K562 (cell line): ENCODE measurements at regions not wholly inside any gene's neighbourhood (a gene's known extent, or its start where the extent isn't known, plus 50 kb on each side); places are given as distances from the start of the nearest gene placed in this dataset.

ENCODE experiments used
- ATAC-seq: fragments of 200-7000 bp; cut with Tn5 transposase; 3 replicates; pipeline ENCODE4 v1.9.1; 2020; ENCODE audit warnings: moderate library complexity
- BruUV-seq: library from RNA; stranded (reverse); fragments of 400-500 nt; replicated peaks from 2 replicates; lab custom pipeline; 2021; lab: Mats Ljungman, UMichigan
- CTCF ChIA-PET: fragments of 300-600 bp; formaldehyde crosslinking; extraction: SDS; loops from one replicate; lab custom pipeline; 2021; ENCODE audit warnings: low intra/inter-chr PET ratio; lab: Yijun Ruan, JAX
- POLR2A ChIA-PET: fragments of 300-600, 350-650 bp; sonication (Branson Sonifier 250); formaldehyde crosslinking; extraction: SDS; loops from one replicate; lab custom pipeline; 2021; ENCODE audit warnings: antibody characterized with exemption, inconsistent platforms; lab: Yijun Ruan, JAX
- DNase-seq, 4 experiments: peaks; one replicate each; pipeline versions ENCODE4 v3.0.0 to v3.0.0-alpha.2; 2011 to 2018; ENCODE audit warnings: low spot score in 3 of 4, mixed read lengths in 3 of 4; ENCODE audit errors: extremely low read depth in 1 of 4
- FAIRE-seq: peaks from 2 replicates; lab custom pipeline; 2011; peaks lifted over from hg19 to GRCh38; lab: Jason Lieb, UNC
- H2AFZ ChIP-seq: 2 replicates; pipeline ENCODE4 v1.6.0; 2011; ENCODE audit warnings: low read depth, low read length, control low read depth, inconsistent platforms
- H3K27ac ChIP-seq: fragments of 200-600 bp; 3 replicates; pipeline ENCODE4 v1.8.0; 2011; ENCODE audit warnings: low read depth, mild to moderate bottlenecking, control low read depth, inconsistent platforms, low read length, moderate library complexity, mixed read lengths; ENCODE audit errors: extremely low read depth
- H3K27me3 ChIP-seq, 2 experiments: fragments of 300-600 bp in 1 of 2; 2 replicates in 1 of 2; 3 replicates in 1 of 2; pipeline versions ENCODE4 v1.6.0 to v1.8.0; 2011; ENCODE audit warnings: inconsistent platforms in 2 of 2, low read length in 2 of 2, mild to moderate bottlenecking in 1 of 2, mixed read lengths in 1 of 2, moderate library complexity in 1 of 2; ENCODE audit not compliant: control insufficient read depth in 2 of 2, insufficient read depth in 2 of 2
- H3K36me3 ChIP-seq: fragments of 300-600 bp; 3 replicates; pipeline ENCODE4 v1.8.0; 2011; ENCODE audit warnings: mild to moderate bottlenecking, low read length, inconsistent platforms; ENCODE audit not compliant: control insufficient read depth, insufficient read depth
- H3K4me1 ChIP-seq, 2 experiments: fragments of 200-600 bp in 1 of 2; replicated peaks in 1 of 2; 2 replicates in 1 of 2; 3 replicates in 1 of 2; pipeline versions ENCODE4 v1.5.1 to v1.8.0; 2011; ENCODE audit warnings: inconsistent platforms in 2 of 2, low read length in 2 of 2, mild to moderate bottlenecking in 1 of 2, mixed read lengths in 1 of 2, moderate library complexity in 1 of 2; ENCODE audit not compliant: control insufficient read depth in 2 of 2, insufficient read depth in 2 of 2
- H3K4me2 ChIP-seq: 2 replicates; pipeline ENCODE4 v1.6.1; 2011; ENCODE audit warnings: low read length, control low read depth, inconsistent platforms, mixed read lengths; ENCODE audit not compliant: insufficient read depth
- H3K4me3 ChIP-seq: fragments of 200-600 bp; sonication (generic), shearing (Covaris generic); 2 replicates; pipeline ENCODE4 v1.5.1; 2016; ENCODE audit warnings: control low read depth, inconsistent platforms
- H3K79me2 ChIP-seq: fragments of 200-600 bp; 3 replicates; pipeline ENCODE4 v1.8.0; 2011; ENCODE audit warnings: low read length, inconsistent platforms; ENCODE audit not compliant: control insufficient read depth, insufficient read depth
- H3K9ac ChIP-seq, 2 experiments: 2 replicates each; pipeline versions ENCODE4 v1.6.0 to v1.6.1; 2011; ENCODE audit warnings: low read depth in 2 of 2, low read length in 2 of 2, control low read depth in 1 of 2, inconsistent platforms in 1 of 2, mild to moderate bottlenecking in 1 of 2, mixed read lengths in 1 of 2; ENCODE audit not compliant: insufficient read depth in 1 of 2
- H3K9me1 ChIP-seq: one replicate; pipeline ENCODE4 v1.6.0; 2011; ENCODE audit warnings: inconsistent platforms, mild to moderate bottlenecking, low read length, moderate library complexity; ENCODE audit not compliant: control insufficient read depth, insufficient read depth
- H3K9me3 ChIP-seq: replicated peaks from 2 replicates; pipeline ENCODE4 v1.5.1; 2011; ENCODE audit warnings: low read depth, low read length, inconsistent platforms; ENCODE audit not compliant: control insufficient read depth, insufficient read depth
- H4K20me1 ChIP-seq: replicated peaks from 2 replicates; pipeline ENCODE4 v1.6.1; 2011; ENCODE audit warnings: low read length, inconsistent platforms, mixed read lengths; ENCODE audit not compliant: control insufficient read depth, insufficient read depth
- ATF1 ChIP-seq, 2 experiments: fragments of 450-650 bp in 1 of 2; IDR thresholded peaks; 2 replicates each; pipeline ENCODE4 v1.6.1; 2016; ENCODE audit warnings: missing compliant biosample characterization in 1 of 2, missing genetic modification characterization in 1 of 2
- EP300 ChIP-seq: IDR thresholded peaks from 2 replicates; pipeline ENCODE4 v1.6.1; 2012; ENCODE audit warnings: low read length, improper control_type of control experiment
- FOSL1 ChIP-seq: fragments of 200-800 bp; sonication (Bioruptor generic); conservative IDR thresholded peaks from 2 replicates; pipeline ENCODE4 v1.6.1; 2016; ENCODE audit warnings: missing genetic modification characterization, missing compliant biosample characterization
- FOXA3 ChIP-seq, 2 experiments: fragments of 450-650 bp in 1 of 2; sonication (generic) in 1 of 2; formaldehyde crosslinking; IDR thresholded peaks in 1 of 2; conservative IDR thresholded peaks in 1 of 2; 2 replicates each; pipeline versions ENCODE4 v1.4.0 to v1.8.0; 2020 to 2022; ENCODE audit warnings: mild to moderate bottlenecking in 2 of 2, missing genetic modification reagents in 1 of 2
- POLR2AphosphoS5 ChIP-seq: IDR thresholded peaks from 2 replicates; pipeline ENCODE4 v1.6.1; 2011; ENCODE audit warnings: mild to moderate bottlenecking, low read depth, low read length, moderate library complexity; ENCODE audit not compliant: control insufficient read depth, insufficient read depth
- ZZZ3 ChIP-seq: fragments of 450-650 bp; IDR thresholded peaks from 2 replicates; pipeline ENCODE4 v1.6.1; 2016; ENCODE audit warnings: antibody characterized with exemption, mild to moderate bottlenecking, moderate library complexity
- WGBS: fragments of 100-300 bp; shearing (Covaris generic); methylation state at CpG from one replicate; pipeline ENCODE4 v1.1.6; 2016; ENCODE audit warnings: low coverage, mixed read lengths; ENCODE audit not compliant: insufficient coverage; ENCODE audit errors: missing lambda C conversion rate; 5-methylcytosine and 5-hydroxymethylcytosine counted together
- in situ Hi-C: fragments of 300-500 bp; cut with MboI; formaldehyde crosslinking; loops from 4 replicates; pipeline ENCODE4 v1.15.0; 2018; ENCODE audit warnings: inconsistent platforms, mixed read lengths
- intact Hi-C: fragments of 100-400 bp; cut with micrococcal nuclease; formaldehyde crosslinking; loops from 2 replicates; pipeline ENCODE4 v1.14.2; 2022
- TF ChIP-seq, protein P1 (sequence below): fragments of 250-450 bp; sonication (Bioruptor Pico); IDR thresholded peaks from 2 replicates; pipeline ENCODE4 v1.9.0; 2021; ENCODE audit warnings: mild to moderate bottlenecking, inconsistent platforms

DNA sequence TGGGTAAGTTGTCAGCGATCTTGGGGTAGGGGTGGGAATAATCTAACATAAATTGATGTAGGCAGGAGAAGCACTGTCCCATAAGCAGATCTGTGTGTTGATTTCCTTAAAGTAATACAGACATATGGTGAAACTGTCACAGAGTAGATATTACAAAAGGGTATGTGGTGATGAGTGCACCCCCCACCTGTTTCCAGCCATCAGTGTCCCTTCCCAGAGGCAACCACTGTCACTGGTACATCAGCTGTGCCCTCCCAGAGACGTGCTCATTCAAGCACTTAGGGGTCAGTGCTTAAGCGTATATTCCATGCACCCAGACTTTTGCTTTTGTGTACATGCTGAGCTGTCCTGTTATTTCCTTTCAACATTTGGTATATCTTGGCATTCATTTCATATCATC is 94.3 kb upstream of the PITX1 start (continued):
- no peak for TF ChIP-seq POLR2AphosphoS5
- TF ChIP-seq ZZZ3, result no peak
- no peak for TF ChIP-seq ATF1 (CRISPR knock-in tag; IDR thresholded peaks at IDR 0.05)
- TF ChIP-seq ATF1 (tag; IDR thresholded peaks at IDR 0.05), result no peak
- TF ChIP-seq EP300, result no peak
- TF ChIP-seq, protein P1, sequence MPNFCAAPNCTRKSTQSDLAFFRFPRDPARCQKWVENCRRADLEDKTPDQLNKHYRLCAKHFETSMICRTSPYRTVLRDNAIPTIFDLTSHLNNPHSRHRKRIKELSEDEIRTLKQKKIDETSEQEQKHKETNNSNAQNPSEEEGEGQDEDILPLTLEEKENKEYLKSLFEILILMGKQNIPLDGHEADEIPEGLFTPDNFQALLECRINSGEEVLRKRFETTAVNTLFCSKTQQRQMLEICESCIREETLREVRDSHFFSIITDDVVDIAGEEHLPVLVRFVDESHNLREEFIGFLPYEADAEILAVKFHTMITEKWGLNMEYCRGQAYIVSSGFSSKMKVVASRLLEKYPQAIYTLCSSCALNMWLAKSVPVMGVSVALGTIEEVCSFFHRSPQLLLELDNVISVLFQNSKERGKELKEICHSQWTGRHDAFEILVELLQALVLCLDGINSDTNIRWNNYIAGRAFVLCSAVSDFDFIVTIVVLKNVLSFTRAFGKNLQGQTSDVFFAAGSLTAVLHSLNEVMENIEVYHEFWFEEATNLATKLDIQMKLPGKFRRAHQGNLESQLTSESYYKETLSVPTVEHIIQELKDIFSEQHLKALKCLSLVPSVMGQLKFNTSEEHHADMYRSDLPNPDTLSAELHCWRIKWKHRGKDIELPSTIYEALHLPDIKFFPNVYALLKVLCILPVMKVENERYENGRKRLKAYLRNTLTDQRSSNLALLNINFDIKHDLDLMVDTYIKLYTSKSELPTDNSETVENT, result no peak

GRCh38 chr5:135127439-135128240 is 93.6 kb upstream of the PITX1 start:
- no peaks in the 10 kb centered on the region for H3K27me3 ChIP-seq
- ChIA-PET CTCF (no interaction called here), POLR2A (interaction anchor here (0.9 to 1.2 kb wide), 2 partner anchors 9 to 26 kb away, joined by 3 to 5 read pairs; no protein-coding TSS in a partner anchor)
- H3K9me1 ChIP-seq, result no peaks in the 10 kb centered on the region
- H3K27ac ChIP-seq, result no peak overlapping the region
- TF ChIP-seq FOSL1 (tag), result peak; percentile 45; the same call in 1 of the 2 replicates
- no peak for TF ChIP-seq FOXA3 (CRISPR knock-in tag; conservative IDR thresholded peaks at IDR 0.05 in 1 of 2, IDR thresholded peaks at IDR 0.05 in 1 of 2)
- FAIRE-seq (no peak), DNase-seq (no peak), ATAC-seq (no peak)
- BruUV-seq, result no TSS peak
- no peaks in the 10 kb centered on the region for H4K20me1 ChIP-seq
- no peaks in the 10 kb centered on the region for H3K79me2 ChIP-seq
- intact Hi-C loops (no loop called here), in situ Hi-C loops (no loop called here)
- no peaks in the 10 kb centered on the region for H3K9me3 ChIP-seq
- H3K4me2 ChIP-seq, result no peak overlapping the region
- peak overlapping the region in 1 of 2 experiments; percentile 58; a peak in 2 of 4 replicates for H3K9ac ChIP-seq
- no peaks in the 10 kb centered on the region for H3K36me3 ChIP-seq
- H3K4me3 ChIP-seq, result no peak overlapping the region
- H2AFZ ChIP-seq, result no peak overlapping the region
- 93% methylated on average over 10 of the region's 11 CpGs for WGBS
- peaks cover 10 to 51% of the 10 kb centered on the region in 2 experiments; a peak in 4 of 5 replicates for H3K4me1 ChIP-seq
